GM19438 (cell line): ENCODE measurements at regions not wholly inside any gene's neighbourhood (a gene's known extent, or its start where the extent isn't known, plus 50 kb on each side); places are given as distances from the start of the nearest gene placed in this dataset.

ENCODE experiments used
- ATAC-seq: cut with Tn5 transposase; IDR thresholded peaks from one replicate; pipeline ENCODE4 v1.9.1; 2021; ENCODE audit warnings: low read depth; ENCODE audit not compliant: unreplicated experiment

GRCh38 chr1:229068270-229068987 lies 202.5 kb upstream of the RAB4A start:
- ATAC-seq = no peak

- no peak for ATAC-seq
Observed at GRCh38 chr1:229069176-229069575, 201.7 kb upstream of the RAB4A start.

GRCh38 chr1:229070168-229070567 lies 200.7 kb upstream of the RAB4A start:
- ATAC-seq = no peak

- no peak for ATAC-seq
Observed at GRCh38 chr1:229073251-229073650, 197.7 kb upstream of the RAB4A start.

GRCh38 chr1:229075217-229075616 lies 195.7 kb upstream of the RAB4A start:
- no peak for ATAC-seq

GRCh38 chr1:229075716-229076115 lies 195.2 kb upstream of the RAB4A start:
- no peak for ATAC-seq

GRCh38 chr1:229076195-229076594 lies 194.7 kb upstream of the RAB4A start:
- no peak for ATAC-seq

GRCh38 chr1:229079016-229079595 lies 191.8 kb upstream of the RAB4A start:
- no peak for ATAC-seq

GRCh38 chr1:229080361-229080760 lies 190.6 kb upstream of the RAB4A start:
- no peak for ATAC-seq

- ATAC-seq = no peak
Observed at GRCh38 chr1:229085291-229085690, 185.6 kb upstream of the RAB4A start.

- ATAC-seq = no peak
Observed at GRCh38 chr1:229086091-229086490, 184.8 kb upstream of the RAB4A start.

GRCh38 chr1:229086686-229087085 lies 184.2 kb upstream of the RAB4A start:
- ATAC-seq = no peak

- no peak for ATAC-seq
Observed at GRCh38 chr1:229087339-229087738, 183.6 kb upstream of the RAB4A start.

GRCh38 chr1:229087906-229088305 lies 183.0 kb upstream of the RAB4A start:
- ATAC-seq = no peak

GRCh38 chr1:229088711-229089110 lies 182.2 kb upstream of the RAB4A start:
- no peak for ATAC-seq

GRCh38 chr1:229089586-229090208 lies 181.2 kb upstream of the RAB4A start:
- ATAC-seq = no peak

- no peak for ATAC-seq
Observed at GRCh38 chr1:229091721-229092136, 179.2 kb upstream of the RAB4A start.

- ATAC-seq = no peak
Observed at GRCh38 chr1:229092377-229093237, 178.3 kb upstream of the RAB4A start.

GRCh38 chr1:229093238-229093540 lies 177.7 kb upstream of the RAB4A start:
- no peak for ATAC-seq

GRCh38 chr1:229093609-229094336 lies 177.1 kb upstream of the RAB4A start:
- ATAC-seq = no peak
